ENCODE measurements at regions not wholly inside any gene's neighbourhood (a gene's known extent, or its start where the extent isn't known, plus 50 kb on each side); places are given as distances from the start of the nearest gene placed in this dataset.

DNA sequence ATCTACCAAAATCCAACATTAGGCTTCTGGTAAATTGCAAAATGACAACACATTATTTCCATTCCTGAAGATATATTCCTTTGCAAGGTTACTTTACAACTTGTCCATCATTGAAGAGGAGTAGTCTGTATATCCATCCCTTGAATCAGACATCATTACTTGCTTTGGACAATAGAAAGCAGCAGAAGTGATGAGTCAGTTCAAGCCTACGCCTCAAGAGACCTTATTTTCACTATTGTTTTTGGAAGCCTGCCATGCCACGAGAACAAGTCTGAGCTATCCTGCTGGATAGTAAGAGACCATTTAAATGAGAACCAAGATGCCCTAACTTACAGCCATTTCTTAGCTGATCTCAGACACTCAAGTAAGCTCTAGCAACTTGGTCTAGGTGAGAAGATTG lies 246.0 kb upstream of the HHIP start:
- TF ChIP-seq, protein P1, sequence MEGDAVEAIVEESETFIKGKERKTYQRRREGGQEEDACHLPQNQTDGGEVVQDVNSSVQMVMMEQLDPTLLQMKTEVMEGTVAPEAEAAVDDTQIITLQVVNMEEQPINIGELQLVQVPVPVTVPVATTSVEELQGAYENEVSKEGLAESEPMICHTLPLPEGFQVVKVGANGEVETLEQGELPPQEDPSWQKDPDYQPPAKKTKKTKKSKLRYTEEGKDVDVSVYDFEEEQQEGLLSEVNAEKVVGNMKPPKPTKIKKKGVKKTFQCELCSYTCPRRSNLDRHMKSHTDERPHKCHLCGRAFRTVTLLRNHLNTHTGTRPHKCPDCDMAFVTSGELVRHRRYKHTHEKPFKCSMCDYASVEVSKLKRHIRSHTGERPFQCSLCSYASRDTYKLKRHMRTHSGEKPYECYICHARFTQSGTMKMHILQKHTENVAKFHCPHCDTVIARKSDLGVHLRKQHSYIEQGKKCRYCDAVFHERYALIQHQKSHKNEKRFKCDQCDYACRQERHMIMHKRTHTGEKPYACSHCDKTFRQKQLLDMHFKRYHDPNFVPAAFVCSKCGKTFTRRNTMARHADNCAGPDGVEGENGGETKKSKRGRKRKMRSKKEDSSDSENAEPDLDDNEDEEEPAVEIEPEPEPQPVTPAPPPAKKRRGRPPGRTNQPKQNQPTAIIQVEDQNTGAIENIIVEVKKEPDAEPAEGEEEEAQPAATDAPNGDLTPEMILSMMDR (IDR thresholded peaks at IDR 0.05; ENCODE audit: extremely low read depth in 1 of 2, insufficient read depth in 1 of 2, low read depth in 1 of 2, low read length in 2 of 2), result no peak
- no peak for TF ChIP-seq POLR2A (IDR thresholded peaks at IDR 0.05; ENCODE audit: low read depth, low read length)

Measured in endothelial cell of umbilical vein (primary cell).